Psoas muscle (tissue), 7 donors: ENCODE measurements at regions not wholly inside any gene's neighbourhood (a gene's known extent, or its start where the extent isn't known, plus 50 kb on each side); places are given as distances from the start of the nearest gene placed in this dataset.

Experiments
- ATAC-seq, 4 donors: fragments of 200-7000 bp; cut with Tn5 transposase; one replicate each; pipeline ENCODE4 v1.9.1; 2020; ENCODE audit warnings: moderate library complexity in 3 of 4, mild to moderate bottlenecking in 2 of 4
- DNase-seq, 2 donors: peaks; one replicate each; pipeline ENCODE4 v3.0.0-alpha.2; 2020
- H3K27ac ChIP-seq: fragments of 200-600 bp; one replicate; pipeline ENCODE4 v1.8.0; 2022
- H3K27me3 ChIP-seq, 3 donors: fragments of 200-600 bp in 1 of 3; one replicate each; pipeline versions ENCODE4 v1.6.1 to v1.8.0; 2013 to 2022; ENCODE audit warnings: low read length in 2 of 3, mild to moderate bottlenecking in 2 of 3, moderate library complexity in 1 of 3; ENCODE audit not compliant: insufficient read depth in 3 of 3
- H3K36me3 ChIP-seq, 2 donors: fragments of 200-600 bp in 1 of 2; one replicate each; pipeline versions ENCODE4 v1.6.1 to v1.8.0; 2013 to 2022; ENCODE audit warnings: low read depth in 1 of 2, mild to moderate bottlenecking in 1 of 2, moderate library complexity in 1 of 2; ENCODE audit not compliant: insufficient read depth in 1 of 2
- H3K4me1 ChIP-seq: fragments of 200-600 bp; one replicate; pipeline ENCODE4 v1.8.0; 2022
- H3K4me3 ChIP-seq: fragments of 200-600 bp; one replicate; pipeline ENCODE4 v1.8.0; 2022; ENCODE audit warnings: mild to moderate bottlenecking
- H3K9me3 ChIP-seq: fragments of 200-600 bp; one replicate; pipeline ENCODE4 v1.8.0; 2022
- CTCF ChIP-seq: fragments of 200-600 bp; IDR thresholded peaks from one replicate; pipeline ENCODE4 v1.8.0; 2022; ENCODE audit warnings: antibody characterized with exemption
- WGBS, 3 donors: extraction: QIAGEN DNeasy Blood & Tissue Kit; methylation state at CpG; one replicate each; pipeline versions ENCODE4 v1.1.6 to v1.1.7; 2013; 5-methylcytosine and 5-hydroxymethylcytosine counted together
- intact Hi-C, 2 donors: fragments of 100-400 bp; cut with DNase I; formaldehyde crosslinking; loops; one replicate each; pipeline versions ENCODE4 v1.11.0 to v1.14.2; 2022
- donor health status: healthy with polysubstance abuse.
- donor health status: DM: no; HTN: no; CAD: no; lungs with moderate emphysema.
- donor health status: Bipolar disorder and iron deficiency.
- donor health status: healthy.
- donor health status: DM: yes; HTN: yes; CAD: no.
- donor health status: DM: no; HTN: no; CAD: no.
- donor health status: DM: yes; HTN: yes; CAD: no.

GRCh38 chr1:118504867-118505266 lies 319.8 kb upstream of the SPAG17 start:
- H3K9me3 ChIP-seq: no peaks in the 10 kb centered on the region
- 9 to 12% (median 11%) methylated on average over 4 of the region's 4 CpGs for WGBS, 3 donors
- DNase-seq (peak; percentile 51 to 89), ATAC-seq (peak; percentile 94 to 99 (median 97))
- H3K4me1 ChIP-seq: peaks cover 19% of the 10 kb centered on the region
- no peak overlapping the region for H3K4me3 ChIP-seq
- TF ChIP-seq CTCF: no peak
- H3K36me3 ChIP-seq: no peaks in the 10 kb centered on the region
- intact Hi-C loops: loop anchor here (5.0 to 10.0 kb wide), 4 partner anchors 200 to 350 kb away; no protein-coding TSS in a partner anchor
- peak overlapping the region; percentile 70 for H3K27ac ChIP-seq
- H3K27me3 ChIP-seq: no peaks in the 10 kb centered on the region

GRCh38 chr1:118504221-118504644 lies 319.2 kb upstream of the SPAG17 start:
- peak in 3 of 4 donors; percentile 50 to 76 (median 64) for ATAC-seq
- Histone ChIP-seq H3K27me3 (no peaks in the 10 kb centered on the region), H3K27ac (peak overlapping the region; percentile 70)

GRCh38 chr1:118503752-118504151 lies 318.7 kb upstream of the SPAG17 start:
- intact Hi-C loops: loop anchor here (10.0 kb wide), 3 partner anchors 199 to 349 kb away; no protein-coding TSS in a partner anchor
- no peak for DNase-seq
- H3K27ac ChIP-seq: peak overlapping the region; percentile 70

More at GRCh38 chr1:118504221-118504644, 319.2 kb upstream of the SPAG17 start:
- no peak for DNase-seq
- H3K4me1 ChIP-seq: peaks cover 19% of the 10 kb centered on the region
- intact Hi-C loops: loop anchor here (10.0 kb wide), 3 partner anchors 199 to 349 kb away; no protein-coding TSS in a partner anchor
- H3K36me3 ChIP-seq: no peaks in the 10 kb centered on the region
- no peak for TF ChIP-seq CTCF
- H3K4me3 ChIP-seq: no peak overlapping the region
- 12 to 39% (median 22%) methylated on average over 2 of the region's 2 CpGs for WGBS, 3 donors
- no peaks in the 10 kb centered on the region for H3K9me3 ChIP-seq

GRCh38 chr1:118494998-118495397 lies 310.0 kb upstream of the SPAG17 start:
- Histone ChIP-seq H3K9me3 (no peaks in the 10 kb centered on the region), H3K4me3 (no peak overlapping the region), H3K36me3 (no peaks in the 10 kb centered on the region), H3K27ac (no peak overlapping the region), H3K4me1 (no peaks in the 10 kb centered on the region), H3K27me3 (no peaks in the 10 kb centered on the region)
- no peak for TF ChIP-seq CTCF
- intact Hi-C loops: no loop called here
- WGBS, 3 donors: 95 to 97% (median 95%) methylated on average over 1 of the region's 1 CpG
- DNase-seq (no peak), ATAC-seq (no peak)

More at GRCh38 chr1:118503752-118504151, 318.7 kb upstream of the SPAG17 start:
- Histone ChIP-seq H3K4me1 (peaks cover 19% of the 10 kb centered on the region), H3K36me3 (no peaks in the 10 kb centered on the region), H3K9me3 (no peaks in the 10 kb centered on the region), H3K27me3 (no peaks in the 10 kb centered on the region), H3K4me3 (no peak overlapping the region)
- no peak for TF ChIP-seq CTCF
- ATAC-seq: peak in 1 of 4 donors; percentile 42

- 36 to 56% (median 48%) methylated on average over 3 of the region's 3 CpGs for WGBS, 3 donors
- TF ChIP-seq CTCF: no peak
- intact Hi-C loops: no loop called here
Observed at GRCh38 chr1:118488787-118489186, 303.8 kb upstream of the SPAG17 start.

More at GRCh38 chr1:118488787-118489186, 303.8 kb upstream of the SPAG17 start:
- ATAC-seq (no peak), DNase-seq (no peak)
- Histone ChIP-seq H3K4me1 (no peaks in the 10 kb centered on the region), H3K36me3 (no peaks in the 10 kb centered on the region), H3K4me3 (no peak overlapping the region), H3K27ac (no peak overlapping the region), H3K27me3 (no peaks in the 10 kb centered on the region), H3K9me3 (no peaks in the 10 kb centered on the region)
